Activated naive CD8-positive, alpha-beta T cell treated with anti-CD3 and anti-CD28 coated beads, Interleukin-2, amount 50 U/mL, for 24 hours (primary cell): ENCODE measurements at regions not wholly inside any gene's neighbourhood (a gene's known extent, or its start where the extent isn't known, plus 50 kb on each side); places are given as distances from the start of the nearest gene placed in this dataset.
"Not testable (repeated sequence)": the region's sequence is repeated elsewhere in the genome, so short reads cannot be mapped to it uniquely, and the experiment has no call there.

Experiments
- ATAC-seq: fragments of 150-1000 bp; cut with Tn5 transposase; one replicate; pipeline ENCODE4 v1.10.0; 2021
- DNase-seq: peaks from one replicate; pipeline ENCODE4 v3.0.0; 2021
- H3K27ac Mint-ChIP-seq: one replicate; pipeline ENCODE4 v1.8.0; 2021; ENCODE audit warnings: mild to moderate bottlenecking, mixed read lengths
- H3K27me3 Mint-ChIP-seq: one replicate; pipeline ENCODE4 v1.8.0; 2021; ENCODE audit warnings: mixed read lengths
- H3K36me3 Mint-ChIP-seq: one replicate; pipeline ENCODE4 v1.8.0; 2021; ENCODE audit warnings: low read depth, mixed read lengths
- H3K4me1 Mint-ChIP-seq: one replicate; pipeline ENCODE4 v1.8.0; 2021; ENCODE audit warnings: mixed read lengths
- H3K4me3 Mint-ChIP-seq: one replicate; pipeline ENCODE4 v1.8.0; 2021; ENCODE audit warnings: mild to moderate bottlenecking, moderate library complexity, mixed read lengths
- H3K9me3 Mint-ChIP-seq: one replicate; pipeline ENCODE4 v1.8.0; 2021; ENCODE audit warnings: mixed read lengths

DNA sequence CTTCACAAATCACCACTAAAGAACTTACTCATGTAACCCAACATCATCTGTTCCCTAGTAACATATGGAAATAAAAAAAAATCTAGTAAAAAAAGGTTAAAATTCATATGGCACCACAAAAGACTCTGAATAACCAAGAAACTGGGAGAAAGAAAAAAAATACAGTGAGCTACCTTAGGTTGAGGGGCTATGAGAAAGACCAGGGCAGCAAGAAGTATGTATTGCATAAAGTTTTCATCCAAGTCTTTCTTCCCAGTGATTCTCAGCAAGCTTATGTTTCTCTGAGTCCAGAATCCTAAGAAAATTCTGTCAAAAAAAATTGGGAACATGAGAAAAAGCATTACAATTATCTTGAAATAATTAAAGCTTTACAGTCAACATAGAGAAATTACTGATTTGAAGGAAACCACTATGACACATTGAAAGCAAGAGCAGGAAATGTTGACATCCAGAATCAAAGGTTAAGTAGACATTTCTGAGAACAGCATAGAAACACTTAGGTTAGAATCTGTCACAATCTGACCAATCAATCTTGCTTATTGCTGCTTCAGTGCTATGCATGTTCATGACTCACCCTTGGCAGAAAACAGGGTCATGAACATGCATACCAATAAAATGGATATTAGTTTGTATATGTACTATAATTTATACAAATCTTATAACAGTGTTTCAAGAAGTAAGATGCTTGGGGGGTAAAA is 494.0 kb upstream of the POT1 start:
- DNase-seq (no peak), ATAC-seq (peak; percentile 65)
- no peak overlapping the region for H3K4me3 Mint-ChIP-seq
- no peaks in the 10 kb centered on the region for H3K27me3 Mint-ChIP-seq
- H3K27ac Mint-ChIP-seq: no peak overlapping the region
- H3K36me3 Mint-ChIP-seq: no peaks in the 10 kb centered on the region
- H3K4me1 Mint-ChIP-seq: no peaks in the 10 kb centered on the region
- peaks cover 6% of the 10 kb centered on the region for H3K9me3 Mint-ChIP-seq

DNA sequence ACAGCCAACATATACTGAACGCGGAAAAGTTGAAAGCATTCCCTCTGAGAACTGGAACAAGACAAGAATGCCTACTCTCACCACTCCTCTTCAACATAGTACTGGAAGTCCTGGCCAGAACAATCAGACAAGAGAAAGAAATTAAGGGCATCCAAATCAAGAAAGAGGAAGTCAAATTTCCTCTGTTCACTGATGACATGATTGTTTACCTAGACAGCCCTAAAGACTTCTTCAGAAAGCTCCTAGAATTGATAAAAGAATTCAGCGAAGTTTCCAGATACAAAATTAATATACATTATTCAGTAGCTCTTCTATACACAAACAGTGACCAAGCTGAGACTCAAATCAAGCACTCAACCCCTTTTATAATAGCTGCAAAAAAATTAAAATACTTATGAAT is 491.8 kb upstream of the POT1 start:
- not testable (repeated sequence) for H3K4me1 Mint-ChIP-seq, H3K27ac Mint-ChIP-seq, H3K27me3 Mint-ChIP-seq, ATAC-seq, DNase-seq, H3K36me3 Mint-ChIP-seq, H3K4me3 Mint-ChIP-seq
- H3K9me3 Mint-ChIP-seq: peaks cover 10% of the 10 kb centered on the region

DNA sequence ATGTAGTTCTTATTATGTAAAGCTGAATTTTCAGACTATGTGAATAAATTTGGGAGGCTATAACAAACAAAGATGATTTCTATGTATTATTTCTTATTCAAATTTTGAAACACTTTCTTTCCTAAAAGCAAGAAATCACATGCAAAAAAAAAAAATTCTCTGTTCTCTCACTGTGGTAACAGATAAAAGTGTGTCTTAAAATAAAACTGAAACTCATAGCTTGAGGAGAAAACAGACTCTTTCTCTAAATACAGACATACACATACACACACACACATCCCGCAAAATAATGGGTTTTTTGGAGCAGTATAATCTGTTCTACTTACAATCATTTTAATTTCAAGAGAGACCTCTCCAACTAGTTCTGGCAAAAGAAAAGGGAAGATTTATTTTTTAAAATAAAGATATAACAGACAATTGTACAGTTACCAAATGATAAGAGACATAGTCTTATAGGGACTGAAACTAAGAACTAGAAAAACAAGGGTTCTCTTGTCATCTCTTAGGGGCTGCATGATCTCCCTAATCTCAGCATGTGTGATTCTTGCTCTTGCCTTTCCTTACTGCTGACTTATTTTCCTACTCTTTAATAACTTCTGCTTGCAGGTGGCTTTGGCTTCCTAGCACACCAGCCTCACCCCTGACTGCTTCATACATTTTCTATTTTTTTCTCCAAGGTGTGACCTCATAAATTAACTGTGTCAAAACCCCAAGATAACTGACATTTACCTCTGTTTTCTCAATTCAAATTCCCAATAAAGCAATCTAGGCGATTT is 483.5 kb upstream of the POT1 start:
- H3K9me3 Mint-ChIP-seq: peaks cover 17% of the 10 kb centered on the region
- ATAC-seq: no peak
- no peaks in the 10 kb centered on the region for H3K36me3 Mint-ChIP-seq
- H3K4me1 Mint-ChIP-seq: no peaks in the 10 kb centered on the region
- H3K4me3 Mint-ChIP-seq: no peak overlapping the region
- H3K27ac Mint-ChIP-seq: no peak overlapping the region
- no peak for DNase-seq
- H3K27me3 Mint-ChIP-seq: no peaks in the 10 kb centered on the region

DNA sequence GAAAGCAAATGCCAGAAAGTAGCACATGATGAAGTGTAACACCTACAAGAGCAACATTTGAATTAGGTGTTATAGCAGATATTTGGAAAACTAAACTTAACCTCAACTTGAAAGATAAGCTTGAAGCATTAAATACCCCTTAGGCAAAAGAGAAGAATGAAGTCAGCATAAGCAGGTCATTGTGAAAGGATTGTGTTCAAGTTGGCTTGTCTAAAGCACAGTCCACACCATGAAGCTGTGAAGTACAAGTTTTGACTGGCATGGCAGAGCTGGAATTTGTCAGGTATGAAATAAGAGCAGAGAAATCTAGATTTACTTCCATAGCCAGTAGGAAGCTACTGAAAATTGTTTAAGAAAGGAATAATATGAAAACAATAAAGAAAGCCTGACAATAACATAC is 480.3 kb upstream of the POT1 start:
- ATAC-seq: no peak
- Mint-ChIP-seq H3K4me3 (no peak overlapping the region), H3K27me3 (no peaks in the 10 kb centered on the region), H3K9me3 (peaks cover 15% of the 10 kb centered on the region), H3K36me3 (no peaks in the 10 kb centered on the region), H3K4me1 (no peaks in the 10 kb centered on the region), H3K27ac (no peak overlapping the region)
- no peak for DNase-seq

DNA sequence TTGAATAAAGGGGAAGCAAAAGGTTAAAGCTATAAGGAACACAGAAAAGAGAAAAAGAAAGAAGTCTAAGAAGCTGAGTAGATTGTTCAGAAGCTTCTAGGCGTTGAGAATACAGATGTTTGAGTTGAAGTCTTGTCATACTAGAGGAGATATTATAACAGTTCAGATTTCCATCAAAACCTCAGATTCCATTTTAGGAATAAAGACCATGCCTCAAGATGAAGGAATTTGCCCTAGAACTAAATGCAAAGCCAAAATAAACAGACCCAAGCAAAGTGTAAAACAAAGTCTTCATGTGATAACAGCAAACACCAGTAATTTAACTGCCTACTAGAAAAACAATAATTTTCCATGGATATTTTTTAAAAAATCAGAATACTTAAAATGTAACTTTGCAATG is 476.5 kb upstream of the POT1 start:
- no peak for ATAC-seq
- no peak overlapping the region for H3K4me3 Mint-ChIP-seq
- no peak for DNase-seq
- no peaks in the 10 kb centered on the region for H3K27me3 Mint-ChIP-seq
- no peak overlapping the region for H3K27ac Mint-ChIP-seq
- peaks cover 7% of the 10 kb centered on the region for H3K9me3 Mint-ChIP-seq
- no peaks in the 10 kb centered on the region for H3K36me3 Mint-ChIP-seq
- H3K4me1 Mint-ChIP-seq: no peaks in the 10 kb centered on the region

DNA sequence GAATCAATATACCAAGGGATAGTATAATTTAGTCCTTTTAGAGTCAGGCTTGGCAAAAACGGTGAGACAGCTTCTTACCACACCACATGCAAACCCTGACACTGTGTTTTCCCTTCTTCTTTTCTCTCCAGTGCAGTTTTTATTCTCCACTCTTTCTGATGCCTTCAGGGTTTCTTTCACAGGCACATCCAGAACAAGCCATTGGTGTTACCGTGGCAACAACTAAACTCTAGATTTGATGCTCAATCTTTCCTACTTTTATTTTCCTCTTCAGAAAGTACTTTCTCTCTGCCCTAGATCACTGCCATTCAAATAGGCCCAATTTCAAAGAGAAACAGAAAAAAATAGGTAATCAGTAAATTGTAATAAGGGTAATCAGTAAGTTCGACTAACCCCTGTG is 469.8 kb upstream of the POT1 start:
- Mint-ChIP-seq H3K4me1 (no peaks in the 10 kb centered on the region), H3K9me3 (peaks cover 7% of the 10 kb centered on the region), H3K4me3 (no peak overlapping the region), H3K27me3 (no peaks in the 10 kb centered on the region), H3K36me3 (no peaks in the 10 kb centered on the region), H3K27ac (no peak overlapping the region)
- no peak for DNase-seq
- ATAC-seq: no peak

DNA sequence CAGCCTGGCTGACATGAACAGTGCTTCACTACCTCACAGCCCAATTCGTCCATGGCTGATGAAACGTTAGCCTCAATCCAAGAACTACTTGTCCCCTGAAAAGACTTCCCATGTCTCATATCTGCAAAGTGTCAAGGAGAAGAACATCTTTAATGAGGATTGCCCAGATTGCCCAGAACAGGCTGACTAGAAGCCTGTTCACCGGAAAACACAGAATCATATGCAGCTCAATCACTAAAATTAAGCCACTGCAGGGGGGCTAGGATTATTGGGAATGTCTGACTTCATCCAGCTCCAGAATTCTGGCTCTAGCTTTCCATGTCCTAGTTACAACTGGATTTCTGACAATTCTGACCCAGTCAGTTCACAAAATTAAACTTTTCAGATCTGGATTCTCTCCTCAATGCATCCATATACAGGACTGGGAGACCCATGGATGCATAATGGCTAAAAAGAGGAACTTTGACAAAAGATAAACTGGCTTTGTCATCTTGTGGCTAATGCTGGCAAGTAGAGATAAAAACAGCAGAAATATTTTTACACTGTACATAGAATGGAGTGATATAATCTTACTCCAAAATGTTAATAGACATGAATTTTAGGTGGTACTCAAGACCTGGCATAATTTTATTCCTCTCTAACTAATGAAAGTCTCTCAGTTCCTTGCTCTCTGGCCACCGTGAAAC is 467.0 kb upstream of the POT1 start:
- H3K36me3 Mint-ChIP-seq: no peaks in the 10 kb centered on the region
- no peak overlapping the region for H3K27ac Mint-ChIP-seq
- no peak for ATAC-seq
- H3K9me3 Mint-ChIP-seq: peaks cover 7% of the 10 kb centered on the region
- no peaks in the 10 kb centered on the region for H3K4me1 Mint-ChIP-seq
- DNase-seq: no peak
- no peak overlapping the region for H3K4me3 Mint-ChIP-seq
- no peaks in the 10 kb centered on the region for H3K27me3 Mint-ChIP-seq

DNA sequence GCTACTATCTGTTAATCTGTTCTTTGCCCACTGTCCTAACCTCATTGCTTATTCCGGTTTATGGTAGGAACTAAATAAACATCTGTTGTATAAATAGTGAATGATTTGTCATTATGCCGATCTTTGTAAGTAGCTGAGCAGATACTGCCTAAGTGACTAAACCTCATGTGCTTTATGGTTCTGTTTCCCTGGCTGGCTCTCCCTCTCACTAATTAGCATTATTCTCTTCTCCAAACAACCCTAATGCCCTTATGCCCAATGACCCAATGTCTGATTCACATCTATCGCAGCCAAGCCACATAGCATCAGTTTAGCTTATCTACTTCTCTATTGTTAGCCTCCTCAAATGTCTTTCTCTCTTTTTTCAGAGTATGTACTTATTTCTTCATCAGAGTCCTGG is 462.3 kb upstream of the POT1 start:
- H3K4me1 Mint-ChIP-seq: no peaks in the 10 kb centered on the region
- DNase-seq: no peak
- H3K27ac Mint-ChIP-seq: no peak overlapping the region
- no peaks in the 10 kb centered on the region for H3K27me3 Mint-ChIP-seq
- H3K9me3 Mint-ChIP-seq: no peaks in the 10 kb centered on the region
- no peak overlapping the region for H3K4me3 Mint-ChIP-seq
- no peak for ATAC-seq
- H3K36me3 Mint-ChIP-seq: no peaks in the 10 kb centered on the region

DNA sequence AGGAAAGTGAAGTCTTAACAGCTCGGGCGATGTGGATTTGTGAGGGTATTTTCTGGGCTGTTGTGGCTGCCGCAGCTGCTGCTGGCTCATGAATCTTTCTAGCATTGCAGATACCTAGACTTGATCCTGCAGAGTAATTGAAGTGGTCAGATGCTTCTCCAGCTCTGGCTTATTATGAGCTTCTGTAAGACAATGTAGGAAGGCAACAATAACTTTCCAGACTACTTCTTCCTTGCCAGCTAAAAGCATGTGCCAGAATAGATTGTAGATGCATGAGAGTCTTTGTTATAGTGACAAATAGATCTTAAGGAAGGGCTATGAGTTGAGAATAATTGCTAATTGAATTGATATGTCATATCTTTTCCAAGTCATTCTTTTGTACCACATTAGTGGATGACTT is 461.4 kb upstream of the POT1 start:
- Mint-ChIP-seq H3K4me3 (no peak overlapping the region), H3K36me3 (no peaks in the 10 kb centered on the region), H3K27ac (no peak overlapping the region), H3K9me3 (no peaks in the 10 kb centered on the region), H3K4me1 (no peaks in the 10 kb centered on the region), H3K27me3 (no peaks in the 10 kb centered on the region)
- no peak for DNase-seq
- ATAC-seq: no peak

DNA sequence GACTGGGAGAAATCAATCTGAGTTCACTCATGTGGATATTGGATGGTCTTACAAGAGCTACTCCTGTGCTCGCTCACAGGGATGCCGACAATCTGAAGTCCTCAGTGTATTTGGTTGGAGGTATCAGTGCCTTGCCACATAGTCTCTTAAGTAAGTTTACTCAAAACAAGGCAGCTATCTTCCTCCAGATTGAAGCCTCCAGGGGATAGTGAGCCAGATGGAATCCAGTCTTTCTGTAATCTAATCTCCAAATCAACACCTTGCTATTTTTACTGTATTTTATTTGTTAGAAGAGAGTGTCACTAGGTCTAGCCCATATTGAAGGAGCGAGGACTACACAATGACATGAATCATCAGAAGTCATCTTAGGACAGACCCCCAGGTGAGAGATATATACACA is 456.6 kb upstream of the POT1 start:
- Mint-ChIP-seq H3K27me3 (no peaks in the 10 kb centered on the region), H3K27ac (no peak overlapping the region), H3K36me3 (no peaks in the 10 kb centered on the region), H3K4me3 (no peak overlapping the region), H3K9me3 (peaks cover 3% of the 10 kb centered on the region), H3K4me1 (no peaks in the 10 kb centered on the region)
- no peak for DNase-seq
- ATAC-seq: no peak

DNA sequence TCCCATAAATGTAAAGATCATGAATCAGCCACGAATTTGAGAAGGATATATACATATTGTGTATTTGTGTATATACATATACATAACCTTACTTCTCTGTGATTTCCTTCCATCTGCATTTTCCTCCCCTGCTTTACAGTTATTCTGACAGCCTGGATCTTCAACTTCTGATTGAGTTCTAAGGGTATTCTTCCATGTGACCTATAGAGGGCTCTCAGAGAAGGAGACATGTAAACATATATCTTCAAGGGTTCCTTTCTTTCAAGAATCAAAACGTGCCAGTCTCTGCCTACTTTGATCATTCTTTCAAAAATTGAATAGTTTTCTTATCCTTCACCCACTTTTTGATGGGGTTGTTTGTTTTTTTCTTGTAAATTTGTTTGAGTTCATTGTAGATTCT is 453.7 kb upstream of the POT1 start:
- Mint-ChIP-seq H3K4me1 (no peaks in the 10 kb centered on the region), H3K4me3 (no peak overlapping the region), H3K9me3 (peaks cover 3% of the 10 kb centered on the region), H3K27me3 (no peaks in the 10 kb centered on the region), H3K27ac (no peak overlapping the region), H3K36me3 (no peaks in the 10 kb centered on the region)
- ATAC-seq (no peak), DNase-seq (no peak)

DNA sequence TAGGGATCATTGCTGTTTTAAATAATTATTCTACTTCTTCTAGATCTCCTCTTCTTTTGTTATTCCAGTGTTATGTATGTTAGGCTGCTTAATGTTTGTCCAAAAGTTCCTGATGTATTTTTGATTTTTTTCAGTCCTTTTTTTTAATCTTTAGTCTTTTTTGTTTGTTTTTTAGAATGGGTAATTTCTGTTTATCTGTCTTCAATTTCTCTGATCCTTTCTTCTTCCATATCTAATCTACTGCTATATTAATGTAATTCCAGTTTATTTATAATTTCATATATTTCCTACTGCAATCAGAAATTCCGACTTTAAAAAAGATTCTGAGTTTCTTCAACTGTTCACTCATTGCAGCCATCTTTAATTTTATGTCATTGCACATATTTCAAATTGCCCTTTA is 452.8 kb upstream of the POT1 start:
- Mint-ChIP-seq H3K36me3 (no peaks in the 10 kb centered on the region), H3K27ac (no peak overlapping the region), H3K9me3 (peaks cover 3% of the 10 kb centered on the region), H3K4me3 (no peak overlapping the region), H3K27me3 (no peaks in the 10 kb centered on the region), H3K4me1 (no peaks in the 10 kb centered on the region)
- ATAC-seq: no peak
- DNase-seq: no peak

DNA sequence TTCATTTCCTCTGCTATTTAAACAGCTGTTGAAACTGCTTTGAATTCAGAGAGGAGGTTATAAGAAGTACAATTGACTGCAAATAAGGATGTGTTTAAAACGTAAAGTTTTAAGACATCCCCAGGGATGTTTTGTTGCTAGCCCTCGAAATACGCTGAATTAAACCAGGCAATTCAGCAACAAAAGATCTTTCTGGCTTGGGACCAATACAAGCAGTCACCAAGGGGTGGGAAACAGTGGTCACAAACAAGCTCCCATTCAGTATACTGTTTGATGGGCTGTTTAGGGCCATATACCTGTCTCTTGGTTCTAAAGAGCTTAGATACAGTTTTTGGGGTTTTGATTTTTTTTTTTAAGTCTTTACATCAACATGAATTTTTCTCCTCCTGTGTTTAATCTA is 446.3 kb upstream of the POT1 start:
- Mint-ChIP-seq H3K36me3 (no peaks in the 10 kb centered on the region), H3K27ac (no peak overlapping the region), H3K4me3 (no peak overlapping the region)

DNA sequence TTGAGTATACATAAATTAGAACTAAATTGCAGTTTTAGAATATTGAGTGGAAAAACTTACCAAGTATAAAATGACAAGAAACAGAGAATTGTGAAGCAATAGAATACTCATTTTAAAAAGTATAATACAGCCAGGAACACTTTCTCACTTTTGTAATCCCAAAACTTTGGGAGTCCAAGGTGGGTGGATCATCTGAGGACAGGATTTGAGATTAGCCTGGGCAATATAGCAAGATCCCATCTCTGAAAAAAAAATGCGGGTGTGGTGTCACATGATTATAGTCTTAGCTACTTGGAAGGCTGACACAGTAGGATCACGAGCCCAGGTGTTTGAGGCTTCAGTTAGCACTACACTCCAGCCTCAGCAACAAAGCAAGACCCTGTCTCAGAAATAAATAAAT is 440.9 kb upstream of the POT1 start:
- Mint-ChIP-seq H3K4me3 (no peak overlapping the region), H3K9me3 (no peaks in the 10 kb centered on the region), H3K36me3 (no peaks in the 10 kb centered on the region), H3K27me3 (no peaks in the 10 kb centered on the region), H3K27ac (no peak overlapping the region), H3K4me1 (no peaks in the 10 kb centered on the region)
- no peak for DNase-seq
- ATAC-seq: no peak

More for the DNA sequence above, 446.3 kb upstream of the POT1 start:
- DNase-seq (no peak), ATAC-seq (no peak)
- no peaks in the 10 kb centered on the region for H3K27me3 Mint-ChIP-seq
- H3K9me3 Mint-ChIP-seq: no peaks in the 10 kb centered on the region
- no peaks in the 10 kb centered on the region for H3K4me1 Mint-ChIP-seq

DNA sequence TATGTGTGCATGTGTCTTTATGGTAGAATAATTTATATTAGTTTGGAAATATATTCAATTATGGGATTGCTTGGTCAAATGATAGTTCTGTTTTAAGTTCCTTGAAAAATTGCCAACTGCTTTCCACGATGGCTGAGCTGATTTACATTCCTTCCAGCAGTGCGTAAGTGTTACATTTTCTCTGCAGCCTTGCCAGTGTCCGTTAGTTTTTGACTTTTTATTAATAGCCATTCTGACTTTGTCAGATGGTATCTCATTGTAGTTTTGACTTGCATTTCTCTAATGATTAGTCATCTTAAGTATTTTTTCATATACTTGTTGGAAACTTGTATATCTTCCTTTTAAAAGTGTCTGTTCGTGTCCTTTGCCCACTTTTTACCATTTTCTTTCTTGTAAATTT is 434.2 kb upstream of the POT1 start:
- DNase-seq (no peak), ATAC-seq (no peak)
- H3K27ac Mint-ChIP-seq: no peak overlapping the region
- H3K4me3 Mint-ChIP-seq: no peak overlapping the region
- no peaks in the 10 kb centered on the region for H3K36me3 Mint-ChIP-seq
- no peaks in the 10 kb centered on the region for H3K9me3 Mint-ChIP-seq
- H3K27me3 Mint-ChIP-seq: no peaks in the 10 kb centered on the region
- no peaks in the 10 kb centered on the region for H3K4me1 Mint-ChIP-seq
